Neural crest cell (in vitro differentiated cells): ENCODE measurements at regions not wholly inside any gene's neighbourhood (a gene's known extent, or its start where the extent isn't known, plus 50 kb on each side); places are given as distances from the start of the nearest gene placed in this dataset.
"Not testable (repeated sequence)": the region's sequence is repeated elsewhere in the genome, so short reads cannot be mapped to it uniquely, and the experiment has no call there.

Experiments
- DNase-seq: peaks from one replicate; pipeline ENCODE4 v3.0.0; 2021; ENCODE audit warnings: low read depth, mixed read lengths, low spot score
- H3K27ac Mint-ChIP-seq: one replicate; pipeline ENCODE4 v1.8.0; 2021; ENCODE audit warnings: mild to moderate bottlenecking, mixed read lengths; ENCODE audit not compliant: unreplicated experiment
- H3K27me3 Mint-ChIP-seq: 2 replicates; pipeline ENCODE4 v1.8.0; 2021; ENCODE audit warnings: low read depth, mild to moderate bottlenecking, mixed read lengths
- H3K36me3 Mint-ChIP-seq: 2 replicates; pipeline ENCODE4 v1.8.0; 2021; ENCODE audit warnings: low read depth, mild to moderate bottlenecking, mixed read lengths
- H3K4me1 Mint-ChIP-seq: 2 replicates; pipeline ENCODE4 v1.8.0; 2021; ENCODE audit warnings: mixed read lengths
- H3K4me3 Mint-ChIP-seq: one replicate; pipeline ENCODE4 v1.8.0; 2021; ENCODE audit warnings: mild to moderate bottlenecking, mixed read lengths
- H3K9me3 Mint-ChIP-seq: 2 replicates; pipeline ENCODE4 v1.8.0; 2021; ENCODE audit warnings: mixed read lengths
- TF ChIP-seq, protein P1 (sequence below): fragments of 200-600 bp; sonication (generic); conservative IDR thresholded peaks from 2 replicates; pipeline ENCODE4 v1.5.0; 2021; ENCODE audit warnings: antibody characterized with exemption, mild to moderate bottlenecking

DNA sequence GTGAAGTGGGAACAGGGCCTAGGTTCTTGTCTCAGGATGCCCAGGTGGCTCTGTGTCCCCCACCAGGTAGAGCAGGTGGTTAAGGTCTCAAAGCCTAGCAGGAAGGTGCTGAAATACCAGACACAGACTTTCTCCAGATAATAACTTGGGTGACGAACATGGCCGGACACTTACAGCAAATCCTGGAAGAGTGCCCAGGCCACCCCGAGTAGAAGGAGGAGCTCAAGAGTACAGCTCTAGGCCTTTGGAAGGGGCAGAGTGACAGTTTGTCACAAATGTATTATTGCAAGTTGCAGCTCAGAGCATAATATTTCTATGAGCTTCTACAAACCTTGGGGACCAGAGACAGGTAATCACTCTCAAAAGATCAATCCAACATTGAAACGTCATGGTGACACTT is 251.6 kb upstream of the SOX4 start:
- Mint-ChIP-seq H3K4me1 (no peaks in the 10 kb centered on the region), H3K27me3 (no peaks in the 10 kb centered on the region), H3K4me3 (no peak overlapping the region), H3K9me3 (peaks cover 10% of the 10 kb centered on the region), H3K27ac (no peak overlapping the region), H3K36me3 (peaks cover 8% of the 10 kb centered on the region)
- DNase-seq, result no peak
- TF ChIP-seq, protein P1, sequence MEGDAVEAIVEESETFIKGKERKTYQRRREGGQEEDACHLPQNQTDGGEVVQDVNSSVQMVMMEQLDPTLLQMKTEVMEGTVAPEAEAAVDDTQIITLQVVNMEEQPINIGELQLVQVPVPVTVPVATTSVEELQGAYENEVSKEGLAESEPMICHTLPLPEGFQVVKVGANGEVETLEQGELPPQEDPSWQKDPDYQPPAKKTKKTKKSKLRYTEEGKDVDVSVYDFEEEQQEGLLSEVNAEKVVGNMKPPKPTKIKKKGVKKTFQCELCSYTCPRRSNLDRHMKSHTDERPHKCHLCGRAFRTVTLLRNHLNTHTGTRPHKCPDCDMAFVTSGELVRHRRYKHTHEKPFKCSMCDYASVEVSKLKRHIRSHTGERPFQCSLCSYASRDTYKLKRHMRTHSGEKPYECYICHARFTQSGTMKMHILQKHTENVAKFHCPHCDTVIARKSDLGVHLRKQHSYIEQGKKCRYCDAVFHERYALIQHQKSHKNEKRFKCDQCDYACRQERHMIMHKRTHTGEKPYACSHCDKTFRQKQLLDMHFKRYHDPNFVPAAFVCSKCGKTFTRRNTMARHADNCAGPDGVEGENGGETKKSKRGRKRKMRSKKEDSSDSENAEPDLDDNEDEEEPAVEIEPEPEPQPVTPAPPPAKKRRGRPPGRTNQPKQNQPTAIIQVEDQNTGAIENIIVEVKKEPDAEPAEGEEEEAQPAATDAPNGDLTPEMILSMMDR, result no peak

DNA sequence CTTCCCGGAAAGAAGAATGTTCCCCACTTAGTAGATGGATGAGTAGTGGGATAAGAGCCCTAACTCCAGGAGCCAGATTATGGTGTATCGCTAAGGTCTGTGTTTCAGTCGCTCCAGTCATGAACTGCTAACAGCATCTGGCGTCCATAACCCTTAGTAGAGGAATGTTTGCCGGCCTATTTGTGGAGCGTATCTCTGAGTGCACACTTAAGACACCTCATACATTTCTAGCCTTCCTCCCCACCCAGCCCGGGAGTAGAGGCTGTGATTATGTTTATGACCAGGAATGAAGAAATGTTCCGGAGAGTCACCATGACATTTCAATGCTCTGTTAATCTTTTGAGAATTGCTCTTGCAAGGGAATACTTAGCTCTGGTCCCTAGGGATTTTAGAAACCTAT is 251.1 kb upstream of the SOX4 start:
- TF ChIP-seq, protein P1, result no peak
- H3K4me1 Mint-ChIP-seq, result no peaks in the 10 kb centered on the region
- DNase-seq, result no peak
- peaks cover 8% of the 10 kb centered on the region for H3K36me3 Mint-ChIP-seq
- no peak overlapping the region for H3K4me3 Mint-ChIP-seq
- no peak overlapping the region for H3K27ac Mint-ChIP-seq
- peaks cover 10% of the 10 kb centered on the region for H3K9me3 Mint-ChIP-seq
- H3K27me3 Mint-ChIP-seq, result no peaks in the 10 kb centered on the region

DNA sequence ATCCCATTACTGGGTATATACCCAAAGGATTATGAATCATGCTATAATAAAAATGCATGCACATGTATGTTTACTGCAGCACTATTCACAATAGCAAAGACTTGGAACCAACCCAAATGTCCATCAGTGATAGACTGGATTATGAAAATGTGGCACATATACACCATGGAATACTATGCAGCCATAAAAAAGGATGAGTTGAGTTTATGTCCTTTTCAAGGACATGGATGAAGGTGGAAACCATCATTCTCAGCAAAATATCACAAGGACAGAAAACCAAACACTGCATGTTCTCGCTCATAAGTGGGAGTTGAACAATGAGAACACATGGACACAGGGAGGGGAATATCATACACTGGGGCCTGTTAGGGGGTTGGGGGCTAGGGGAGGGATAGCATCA is 247.8 kb upstream of the SOX4 start:
- not testable (repeated sequence) for H3K27me3 Mint-ChIP-seq, H3K4me3 Mint-ChIP-seq, H3K4me1 Mint-ChIP-seq, DNase-seq, H3K36me3 Mint-ChIP-seq, H3K27ac Mint-ChIP-seq, H3K9me3 Mint-ChIP-seq

DNA sequence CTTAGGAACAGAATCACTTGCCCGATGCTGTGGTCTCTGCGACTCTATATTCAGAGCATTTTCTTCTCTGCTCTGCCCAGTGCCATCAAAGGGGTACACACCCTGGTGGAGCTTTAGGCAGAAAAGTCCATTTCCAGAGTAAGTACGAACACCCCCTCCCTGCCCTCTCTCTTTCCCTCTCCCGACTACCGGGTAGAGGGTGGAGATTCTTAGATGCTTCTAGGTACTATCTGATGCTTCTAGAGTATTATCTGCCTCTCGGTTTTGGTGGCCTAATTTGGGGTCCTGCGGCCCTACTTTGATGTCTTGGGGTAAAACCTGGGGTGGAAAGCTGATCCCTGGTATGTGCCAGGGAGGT is 245.4 kb upstream of the SOX4 start:
- TF ChIP-seq, protein P1, result no peak
- no peak overlapping the region for H3K27ac Mint-ChIP-seq
- peaks cover 10% of the 10 kb centered on the region for H3K9me3 Mint-ChIP-seq

DNA sequence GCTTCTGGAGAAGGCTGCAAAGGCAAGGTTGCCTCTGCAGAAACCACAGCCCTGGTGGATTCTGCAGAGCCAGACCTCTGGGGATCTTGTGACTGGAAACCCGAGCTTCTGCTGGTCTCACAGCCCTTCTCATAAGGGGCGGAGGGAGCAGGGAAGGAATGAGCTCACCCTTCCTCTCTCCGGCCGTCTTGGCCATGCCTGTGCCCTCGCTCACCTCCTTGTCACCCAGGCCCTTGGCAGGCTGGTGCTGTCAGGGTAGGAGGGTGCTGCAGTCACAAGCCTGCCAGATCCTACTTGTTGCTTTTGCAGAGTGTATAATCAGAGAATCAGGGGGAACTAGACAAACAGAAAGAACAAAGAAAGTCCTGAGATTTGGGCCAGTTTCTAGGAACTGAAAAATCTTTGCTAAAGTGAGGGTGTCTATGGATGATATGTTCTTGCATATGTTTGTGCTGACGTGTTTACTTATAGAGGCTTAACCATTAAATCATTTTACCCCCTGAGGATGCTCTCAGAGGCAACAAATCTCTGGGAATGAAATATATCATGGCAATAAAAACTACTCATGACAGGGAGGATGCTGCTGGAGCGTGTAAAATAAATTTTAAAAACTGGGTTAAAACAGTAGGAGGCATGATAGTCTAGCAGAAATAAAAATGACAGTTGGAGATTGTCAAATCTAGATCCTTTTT is 244.9 kb upstream of the SOX4 start:
- Mint-ChIP-seq H3K27ac (no peak overlapping the region), H3K4me1 (peaks cover 15% of the 10 kb centered on the region), H3K27me3 (no peaks in the 10 kb centered on the region), H3K4me3 (no peak overlapping the region), H3K36me3 (peaks cover 6% of the 10 kb centered on the region), H3K9me3 (peaks cover 10% of the 10 kb centered on the region)
- TF ChIP-seq, protein P1, result no peak
- no peak for DNase-seq

More for the DNA sequence above, 245.4 kb upstream of the SOX4 start:
- Mint-ChIP-seq H3K27me3 (no peaks in the 10 kb centered on the region), H3K4me3 (no peak overlapping the region), H3K4me1 (peaks cover 15% of the 10 kb centered on the region), H3K36me3 (peaks cover 6% of the 10 kb centered on the region)
- DNase-seq, result no peak

DNA sequence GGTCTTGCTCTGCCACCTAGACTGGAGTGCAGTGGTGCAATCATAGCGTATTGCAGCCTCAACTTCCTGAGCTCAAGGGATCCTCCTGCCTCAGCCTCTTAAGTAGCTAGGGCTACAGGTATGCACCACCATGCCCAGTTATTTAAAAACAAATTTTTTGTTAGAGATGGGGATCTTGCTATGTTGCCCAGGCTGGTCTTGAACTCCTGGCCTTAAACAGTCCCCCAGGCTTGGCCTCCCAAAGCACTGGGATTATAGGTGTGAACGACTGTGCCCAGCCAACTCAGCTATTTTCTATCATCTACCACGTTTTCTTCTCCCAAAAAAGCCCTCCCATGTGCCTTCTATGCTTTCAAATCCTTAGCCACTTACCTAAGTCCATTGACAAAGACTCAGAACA is 243.7 kb upstream of the SOX4 start:
- Mint-ChIP-seq H3K27me3 (no peaks in the 10 kb centered on the region), H3K4me1 (peaks cover 15% of the 10 kb centered on the region), H3K36me3 (peaks cover 3% of the 10 kb centered on the region), H3K9me3 (peaks cover 5% of the 10 kb centered on the region), H3K27ac (no peak overlapping the region), H3K4me3 (no peak overlapping the region)
- TF ChIP-seq, protein P1, result no peak
- DNase-seq, result no peak
